DOHH2 (cell line): ENCODE measurements at regions not wholly inside any gene's neighbourhood (a gene's known extent, or its start where the extent isn't known, plus 50 kb on each side); places are given as distances from the start of the nearest gene placed in this dataset.

ENCODE experiments used
- H3F3A ChIP-seq: fragments of 200-600 bp; sonication (generic), shearing (Covaris generic); 2 replicates; pipeline ENCODE4 v1.6.0; 2016; ENCODE audit warnings: antibody characterized with exemption, mild to moderate bottlenecking; ENCODE audit not compliant: control insufficient read depth, insufficient read depth
- H3K27ac ChIP-seq: fragments of 200-600 bp; sonication (generic); 2 replicates; pipeline ENCODE4 v1.5.1; 2014; ENCODE audit warnings: low read depth, mild to moderate bottlenecking, low read length, moderate library complexity
- H3K27me3 ChIP-seq: fragments of 200-600 bp; sonication (generic); 2 replicates; pipeline ENCODE4 v1.6.1; 2014; ENCODE audit warnings: mild to moderate bottlenecking, low read length, mixed read lengths; ENCODE audit not compliant: control insufficient read depth
- H3K36me3 ChIP-seq: fragments of 200-600 bp; sonication (generic); 2 replicates; pipeline ENCODE4 v1.6.1; 2014; ENCODE audit warnings: mild to moderate bottlenecking, low read length, moderate library complexity, mixed read lengths; ENCODE audit not compliant: control insufficient read depth
- H3K4me1 ChIP-seq: fragments of 200-600 bp; sonication (generic); 2 replicates; pipeline ENCODE4 v1.6.1; 2014; ENCODE audit warnings: mild to moderate bottlenecking, low read length, mixed read lengths; ENCODE audit not compliant: control insufficient read depth
- H3K4me2 ChIP-seq: fragments of 200-600 bp; sonication (generic); 2 replicates; pipeline ENCODE4 v1.6.0; 2014; ENCODE audit warnings: mild to moderate bottlenecking, low read length, moderate library complexity
- H3K4me3 ChIP-seq: fragments of 200-600 bp; sonication (generic); 2 replicates; pipeline ENCODE4 v1.5.1; 2014; ENCODE audit warnings: mild to moderate bottlenecking, low read length, mixed read lengths
- H3K79me2 ChIP-seq: fragments of 200-600 bp; sonication (generic); 2 replicates; pipeline ENCODE4 v1.6.1; 2014; ENCODE audit warnings: mild to moderate bottlenecking, low read length, mixed read lengths; ENCODE audit not compliant: control insufficient read depth
- H3K9me2 ChIP-seq: fragments of 200-600 bp; sonication (generic); replicated peaks from 2 replicates; pipeline ENCODE4 v1.6.1; 2014; ENCODE audit warnings: mild to moderate bottlenecking, low read length, mixed read lengths; ENCODE audit not compliant: control insufficient read depth
- H3K9me3 ChIP-seq: fragments of 200-600 bp; sonication (generic); 2 replicates; pipeline ENCODE4 v1.6.1; 2014; ENCODE audit warnings: antibody characterized with exemption, low read length, mixed read lengths; ENCODE audit not compliant: control insufficient read depth, insufficient read depth
- H4K20me1 ChIP-seq: fragments of 200-600 bp; sonication (generic); 2 replicates; pipeline ENCODE4 v1.6.0; 2014; ENCODE audit warnings: low read depth, mild to moderate bottlenecking, antibody characterized with exemption, low read length, moderate library complexity; ENCODE audit not compliant: control insufficient read depth, insufficient read depth
- CTCF ChIP-seq: fragments of 200-600 bp; sonication (generic); IDR thresholded peaks from one replicate; pipeline ENCODE4 v1.5.1; 2014; ENCODE audit warnings: antibody characterized with exemption, mild to moderate bottlenecking, low read depth, low read length; ENCODE audit not compliant: poor library complexity, severe bottlenecking
- EZH2phosphoT487 ChIP-seq: fragments of 200-600 bp; sonication (generic); IDR thresholded peaks from 2 replicates; pipeline ENCODE4 v1.6.1; 2017; ENCODE audit warnings: borderline replicate concordance, mild to moderate bottlenecking, antibody characterized with exemption, low read length, moderate library complexity, mixed read lengths

- no peaks in the 10 kb centered on the region for H4K20me1 ChIP-seq
- no peak overlapping the region for H3K27ac ChIP-seq
- peaks cover 16% of the 10 kb centered on the region for H3K4me1 ChIP-seq
- no peaks in the 10 kb centered on the region for H3K79me2 ChIP-seq
- no peaks in the 10 kb centered on the region for H3K9me2 ChIP-seq
- no peak overlapping the region for H3K4me2 ChIP-seq
- TF ChIP-seq CTCF (no peak), EZH2phosphoT487 (no peak)
- peaks cover 6% of the 10 kb centered on the region; the same call in 1 of the 2 replicates for H3K9me3 ChIP-seq
- H3K36me3 ChIP-seq: no peaks in the 10 kb centered on the region
- no peaks in the 10 kb centered on the region for H3F3A ChIP-seq
- H3K27me3 ChIP-seq: 0 out of 2 replicates have a peak, but pooled peaks cover 7% of the 10 kb centered on the region
- H3K4me3 ChIP-seq: no peak overlapping the region
These were observed 189.8 kb upstream of the PRKCQ start for GRCh38 chr10:6769704-6770417.

GRCh38 chr10:6766131-6766801 lies 186.2 kb upstream of the PRKCQ start:
- Histone ChIP-seq H3F3A (no peaks in the 10 kb centered on the region), H3K27ac (no peak overlapping the region), H3K4me3 (no peak overlapping the region), H3K4me1 (peaks cover 16% of the 10 kb centered on the region), H3K4me2 (no peak overlapping the region), H3K27me3 (0 out of 2 replicates have a peak, but pooled peaks cover 5% of the 10 kb centered on the region), H4K20me1 (no peaks in the 10 kb centered on the region), H3K36me3 (no peaks in the 10 kb centered on the region), H3K79me2 (no peaks in the 10 kb centered on the region), H3K9me2 (no peaks in the 10 kb centered on the region), H3K9me3 (peaks cover 6% of the 10 kb centered on the region; the same call in 1 of the 2 replicates)
- TF ChIP-seq EZH2phosphoT487: no peak
- no peak for TF ChIP-seq CTCF

GRCh38 chr10:6763423-6763822 lies 183.3 kb upstream of the PRKCQ start:
- TF ChIP-seq CTCF (no peak), EZH2phosphoT487 (no peak)
- no peak overlapping the region for H3K4me3 ChIP-seq
- no peaks in the 10 kb centered on the region for H3K9me2 ChIP-seq
- no peaks in the 10 kb centered on the region for H3K79me2 ChIP-seq
- no peak overlapping the region for H3K27ac ChIP-seq
- H3K27me3 ChIP-seq: peaks cover 9% of the 10 kb centered on the region
- H3K36me3 ChIP-seq: no peaks in the 10 kb centered on the region
- 0 out of 2 replicates have a peak, but pooled peaks cover 8% of the 10 kb centered on the region for H3K4me1 ChIP-seq
- H4K20me1 ChIP-seq: no peaks in the 10 kb centered on the region
- H3K9me3 ChIP-seq: no peaks in the 10 kb centered on the region
- no peak overlapping the region for H3K4me2 ChIP-seq
- H3F3A ChIP-seq: no peaks in the 10 kb centered on the region
